ENCODE measurements at regions not wholly inside any gene's neighbourhood (a gene's known extent, or its start where the extent isn't known, plus 50 kb on each side); places are given as distances from the start of the nearest gene placed in this dataset.

GRCh38 chr13:80132741-80133601, 208.0 kb downstream of the SPRY2 start:
- DNase-seq (ENCODE audit: low read depth in 2 of 2), result no peak

DNA sequence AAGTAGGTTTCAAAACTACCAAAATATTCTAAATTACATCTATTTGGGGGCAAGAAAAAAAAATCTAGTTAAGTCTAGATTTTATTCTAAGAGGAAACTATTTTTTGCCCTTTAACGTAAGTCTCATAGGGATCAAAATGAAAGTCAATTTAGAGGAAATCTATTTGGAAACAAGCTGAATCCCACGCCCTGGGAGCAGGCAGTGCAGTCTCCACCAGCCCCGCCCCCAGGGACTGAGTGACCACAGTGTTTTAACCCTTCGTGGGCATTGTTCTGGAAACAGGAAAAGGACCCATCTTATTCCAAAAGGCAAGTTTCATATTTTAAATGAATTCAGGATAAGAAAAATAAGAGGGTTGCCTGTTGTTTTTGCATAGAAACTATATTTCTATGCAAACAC, 209.7 kb downstream of the SPRY2 start:
- no peak for DNase-seq (ENCODE audit: low read depth in 2 of 2)

GRCh38 chr13:80126389-80127068, 214.4 kb downstream of the SPRY2 start:
- DNase-seq (ENCODE audit: low read depth in 2 of 2), result no peak

DNA sequence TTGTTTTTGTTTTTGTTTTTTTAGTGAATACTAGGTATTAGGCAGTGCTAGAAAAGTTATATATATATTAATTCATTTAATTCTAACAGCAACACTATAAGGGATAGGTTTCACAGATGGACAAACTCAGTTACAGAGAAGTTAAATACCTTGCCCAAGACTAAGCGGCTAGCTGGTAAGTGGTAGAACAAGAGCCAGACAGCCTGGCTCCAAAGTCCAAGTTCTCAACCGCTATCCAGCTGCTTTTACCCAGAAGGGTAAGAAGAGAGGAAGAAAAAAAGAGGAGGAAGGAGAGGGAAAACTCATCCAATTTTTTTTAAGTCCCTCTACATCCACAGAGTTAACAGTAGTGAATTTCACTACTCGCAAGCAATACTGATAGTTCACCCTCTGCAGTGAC, 217.0 kb downstream of the SPRY2 start:
- no peak for DNase-seq (ENCODE audit: low read depth in 2 of 2)

GRCh38 chr13:80121038-80121437, 219.9 kb downstream of the SPRY2 start:
- DNase-seq (ENCODE audit: low read depth in 2 of 2), result no peak

GRCh38 chr13:80118506-80118905, 222.4 kb downstream of the SPRY2 start:
- no peak for DNase-seq (ENCODE audit: low read depth in 2 of 2)

GRCh38 chr13:80118099-80118498, 222.8 kb downstream of the SPRY2 start:
- no peak for DNase-seq (ENCODE audit: low read depth in 2 of 2)

DNA sequence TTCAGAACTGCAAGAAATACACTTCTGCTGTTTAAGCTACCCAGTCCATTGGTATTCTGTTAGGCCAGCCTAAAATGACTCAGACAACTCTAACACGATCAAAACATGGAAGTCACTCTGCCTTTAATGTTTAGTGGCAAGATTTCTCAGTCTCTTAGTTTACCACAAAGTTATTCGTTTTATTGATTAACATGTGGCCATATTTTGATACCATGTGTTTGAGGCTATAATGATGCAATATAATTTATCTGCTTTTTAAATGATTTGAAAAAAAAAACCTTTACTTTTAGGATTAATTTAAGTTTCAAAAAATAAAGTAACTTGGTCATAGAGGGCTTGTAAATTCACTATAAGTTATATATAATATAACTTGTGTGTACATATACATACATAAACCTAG, 223.4 kb downstream of the SPRY2 start:
- no peak for DNase-seq (ENCODE audit: low read depth in 2 of 2)

- DNase-seq (ENCODE audit: low read depth in 2 of 2), result no peak
These were observed 224.8 kb downstream of the SPRY2 start for GRCh38 chr13:80116107-80116506.

GRCh38 chr13:80115616-80116015, 225.3 kb downstream of the SPRY2 start:
- DNase-seq (ENCODE audit: low read depth in 2 of 2), result no peak

GRCh38 chr13:80113714-80114454, 227.0 kb downstream of the SPRY2 start:
- no peak for DNase-seq (ENCODE audit: low read depth in 2 of 2)

DNA sequence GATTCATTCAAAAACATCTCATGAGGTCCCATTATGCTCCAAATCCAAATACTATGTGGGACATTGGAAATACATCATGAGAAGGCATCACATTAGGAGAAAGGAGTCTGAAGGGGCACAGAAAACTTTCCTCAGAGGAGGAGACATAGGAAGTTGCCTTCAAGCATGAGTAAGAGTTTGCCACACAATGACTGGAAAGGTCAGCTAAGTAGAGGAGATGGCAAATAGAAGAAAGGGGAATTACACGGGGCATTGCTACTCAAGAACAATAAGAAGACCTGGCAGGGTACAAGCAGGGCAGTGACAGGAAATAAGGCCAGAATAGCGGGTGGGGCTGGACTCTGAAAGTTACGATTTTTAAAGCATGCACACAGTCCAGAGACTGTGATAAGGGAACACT, 231.6 kb downstream of the SPRY2 start:
- DNase-seq (ENCODE audit: low read depth in 2 of 2), result no peak

GRCh38 chr13:80105350-80105749, 235.6 kb downstream of the SPRY2 start:
- DNase-seq (ENCODE audit: low read depth in 2 of 2), result no peak

DNA sequence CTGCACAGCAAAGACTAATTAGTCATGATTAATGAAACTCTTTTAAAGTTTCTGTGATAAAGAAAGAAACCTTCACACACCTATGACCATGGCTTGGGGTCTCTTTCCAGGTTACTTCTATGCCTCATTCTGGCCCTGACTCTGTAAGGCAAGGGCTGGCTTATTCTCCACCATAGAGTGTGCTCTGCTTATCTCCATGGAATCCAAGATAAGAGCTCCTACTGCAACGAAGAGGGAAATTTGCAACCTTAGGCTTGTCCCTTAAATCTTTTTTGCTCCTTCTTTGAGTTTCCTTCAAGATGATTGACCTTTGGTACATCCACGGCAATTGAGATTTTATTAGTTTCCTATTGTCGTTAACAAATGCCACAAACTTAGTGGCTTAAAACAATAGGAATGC, 239.9 kb downstream of the SPRY2 start:
- no peak for DNase-seq (ENCODE audit: low read depth in 2 of 2)

GRCh38 chr13:80100636-80101035, 240.3 kb downstream of the SPRY2 start:
- DNase-seq (ENCODE audit: low read depth in 2 of 2), result no peak

DNA sequence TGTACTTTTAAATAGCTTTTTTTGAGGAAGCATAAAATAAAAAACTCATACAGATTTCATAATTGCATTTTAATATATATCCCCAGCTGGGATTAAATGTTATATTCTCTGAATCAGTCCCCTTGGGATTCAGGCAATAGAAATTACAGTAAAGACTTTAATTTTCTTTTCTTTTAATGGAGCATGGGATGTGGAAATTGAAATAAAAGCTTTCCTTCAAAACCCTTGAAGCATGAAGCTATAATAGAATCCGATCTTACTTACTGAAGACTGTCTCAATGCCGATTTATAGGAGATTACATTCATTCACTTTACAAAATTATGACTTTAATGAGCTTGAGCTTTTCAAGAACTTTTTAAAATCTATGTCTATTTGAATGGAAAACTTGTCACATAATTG, 243.4 kb downstream of the SPRY2 start:
- no peak for DNase-seq (ENCODE audit: low read depth in 2 of 2)

DNA sequence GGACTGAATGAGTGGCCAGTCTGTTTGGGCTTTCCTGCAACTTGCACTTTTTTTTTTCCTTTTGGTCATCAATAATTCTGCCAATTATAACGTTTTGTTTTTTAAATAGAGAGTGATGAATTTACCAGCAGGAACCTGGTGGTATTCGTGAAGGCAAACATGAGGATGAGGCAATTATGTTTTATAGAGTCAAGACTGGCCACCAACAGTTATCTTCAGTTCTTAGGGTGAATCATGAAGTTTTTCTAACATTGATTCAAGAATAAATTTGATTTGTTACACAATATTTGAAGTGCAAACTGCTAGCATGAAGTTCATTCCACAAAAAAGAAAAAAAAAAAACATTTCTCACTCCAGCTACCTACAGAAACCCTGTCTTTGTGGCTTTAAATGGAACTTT, 244.5 kb downstream of the SPRY2 start:
- no peak for DNase-seq (ENCODE audit: low read depth in 2 of 2)

GRCh38 chr13:80094526-80094925, 246.4 kb downstream of the SPRY2 start:
- no peak for DNase-seq (ENCODE audit: low read depth in 2 of 2)

DNA sequence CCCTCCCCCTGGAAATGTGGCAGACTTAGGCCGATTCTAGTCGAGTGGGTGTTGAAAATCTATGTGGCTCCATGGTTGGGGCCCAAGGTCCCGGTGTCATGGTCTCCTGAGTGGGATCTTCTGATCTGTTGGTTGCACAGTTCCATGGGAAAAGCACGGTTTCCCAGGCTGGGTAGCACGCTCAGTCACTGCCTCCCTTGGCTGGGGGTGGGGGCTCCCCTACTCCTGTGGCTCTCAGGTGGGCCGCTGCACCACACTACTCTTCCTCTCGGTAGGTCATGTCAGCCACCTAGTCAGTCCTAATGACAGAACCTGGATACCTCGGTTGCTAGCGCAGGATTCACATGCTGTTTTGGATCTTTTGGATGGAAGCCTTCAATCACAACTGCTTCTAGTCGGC, 247.0 kb downstream of the SPRY2 start:
- DNase-seq (ENCODE audit: low read depth in 2 of 2), result no peak

GRCh38 chr13:80086304-80086721, 254.6 kb downstream of the SPRY2 start:
- no peak for DNase-seq (ENCODE audit: low read depth in 2 of 2)

- DNase-seq (ENCODE audit: low read depth in 2 of 2), result no peak
These were observed 256.9 kb downstream of the SPRY2 start for GRCh38 chr13:80083853-80084676.

All from activated CD8-positive, alpha-beta memory T cell treated with anti-CD3 and anti-CD28 coated beads for 4 hours (primary cell).